ENCODE measurements at regions not wholly inside any gene's neighbourhood (a gene's known extent, or its start where the extent isn't known, plus 50 kb on each side); places are given as distances from the start of the nearest gene placed in this dataset.
A peak's percentile ranks its signal among the peaks of the same experiment; 100 is the strongest.

GRCh38 chr9:111986035-111986556, 89.5 kb downstream of the UGCG start:
- TF ChIP-seq AR (CRISPR knock-in tag; IDR thresholded peaks at IDR 0.05), result no peak
- TF ChIP-seq, protein P1, sequence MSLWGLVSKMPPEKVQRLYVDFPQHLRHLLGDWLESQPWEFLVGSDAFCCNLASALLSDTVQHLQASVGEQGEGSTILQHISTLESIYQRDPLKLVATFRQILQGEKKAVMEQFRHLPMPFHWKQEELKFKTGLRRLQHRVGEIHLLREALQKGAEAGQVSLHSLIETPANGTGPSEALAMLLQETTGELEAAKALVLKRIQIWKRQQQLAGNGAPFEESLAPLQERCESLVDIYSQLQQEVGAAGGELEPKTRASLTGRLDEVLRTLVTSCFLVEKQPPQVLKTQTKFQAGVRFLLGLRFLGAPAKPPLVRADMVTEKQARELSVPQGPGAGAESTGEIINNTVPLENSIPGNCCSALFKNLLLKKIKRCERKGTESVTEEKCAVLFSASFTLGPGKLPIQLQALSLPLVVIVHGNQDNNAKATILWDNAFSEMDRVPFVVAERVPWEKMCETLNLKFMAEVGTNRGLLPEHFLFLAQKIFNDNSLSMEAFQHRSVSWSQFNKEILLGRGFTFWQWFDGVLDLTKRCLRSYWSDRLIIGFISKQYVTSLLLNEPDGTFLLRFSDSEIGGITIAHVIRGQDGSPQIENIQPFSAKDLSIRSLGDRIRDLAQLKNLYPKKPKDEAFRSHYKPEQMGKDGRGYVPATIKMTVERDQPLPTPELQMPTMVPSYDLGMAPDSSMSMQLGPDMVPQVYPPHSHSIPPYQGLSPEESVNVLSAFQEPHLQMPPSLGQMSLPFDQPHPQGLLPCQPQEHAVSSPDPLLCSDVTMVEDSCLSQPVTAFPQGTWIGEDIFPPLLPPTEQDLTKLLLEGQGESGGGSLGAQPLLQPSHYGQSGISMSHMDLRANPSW (CRISPR knock-in tag; conservative IDR thresholded peaks at IDR 0.05; ENCODE audit: low read depth), result no peak
- TF ChIP-seq E2F1 (CRISPR knock-in tag; IDR thresholded peaks at IDR 0.05), result no peak
- TF ChIP-seq OVOL2 (CRISPR knock-in tag; IDR thresholded peaks at IDR 0.05; ENCODE audit: borderline replicate concordance), result no peak
- no peak for TF ChIP-seq ZNF416 (CRISPR knock-in tag; IDR thresholded peaks at IDR 0.05)
- TF ChIP-seq ZNF317 (CRISPR knock-in tag; IDR thresholded peaks at IDR 0.05; ENCODE audit: borderline replicate concordance, low read depth), result no peak
- no peak for TF ChIP-seq ESRRA (CRISPR knock-in tag; IDR thresholded peaks at IDR 0.05; ENCODE audit: borderline replicate concordance)
- no peak for TF ChIP-seq ZNF671 (CRISPR knock-in tag; IDR thresholded peaks at IDR 0.05)
- TF ChIP-seq FOXK1 (CRISPR knock-in tag; IDR thresholded peaks at IDR 0.05), result no peak
- no peak for TF ChIP-seq SP1 (CRISPR knock-in tag; conservative IDR thresholded peaks at IDR 0.05)
- TF ChIP-seq SMAD4 (CRISPR knock-in tag; IDR thresholded peaks at IDR 0.05), result no peak
- TF ChIP-seq RELA (CRISPR knock-in tag; IDR thresholded peaks at IDR 0.05; ENCODE audit: borderline replicate concordance), result no peak
- TF ChIP-seq GABPB1 (CRISPR knock-in tag; IDR thresholded peaks at IDR 0.05), result no peak
- TF ChIP-seq, protein P2, sequence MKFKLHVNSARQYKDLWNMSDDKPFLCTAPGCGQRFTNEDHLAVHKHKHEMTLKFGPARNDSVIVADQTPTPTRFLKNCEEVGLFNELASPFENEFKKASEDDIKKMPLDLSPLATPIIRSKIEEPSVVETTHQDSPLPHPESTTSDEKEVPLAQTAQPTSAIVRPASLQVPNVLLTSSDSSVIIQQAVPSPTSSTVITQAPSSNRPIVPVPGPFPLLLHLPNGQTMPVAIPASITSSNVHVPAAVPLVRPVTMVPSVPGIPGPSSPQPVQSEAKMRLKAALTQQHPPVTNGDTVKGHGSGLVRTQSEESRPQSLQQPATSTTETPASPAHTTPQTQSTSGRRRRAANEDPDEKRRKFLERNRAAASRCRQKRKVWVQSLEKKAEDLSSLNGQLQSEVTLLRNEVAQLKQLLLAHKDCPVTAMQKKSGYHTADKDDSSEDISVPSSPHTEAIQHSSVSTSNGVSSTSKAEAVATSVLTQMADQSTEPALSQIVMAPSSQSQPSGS (CRISPR knock-in tag; IDR thresholded peaks at IDR 0.05; ENCODE audit: borderline replicate concordance, low read depth), result no peak
- TF ChIP-seq HMGA2 (CRISPR knock-in tag; IDR thresholded peaks at IDR 0.05), result no peak
- DNase-seq (ENCODE audit: low spot score) (no peak), ATAC-seq (no peak)
- no peak overlapping the region for H3K4me3 Mint-ChIP-seq
- H3K36me3 Mint-ChIP-seq, result no peaks in the 10 kb centered on the region
- CTCF ChIA-PET, result interaction anchor here (0.6 kb wide), 1 partner anchor 22 kb away, joined by 3 read pairs; no protein-coding TSS in a partner anchor
- peak overlapping the region; percentile 43 for H3K27ac Mint-ChIP-seq
- no peaks in the 10 kb centered on the region for H3K4me1 Mint-ChIP-seq
- H3K27me3 Mint-ChIP-seq (ENCODE audit: low read depth), result no peaks in the 10 kb centered on the region
- no peaks in the 10 kb centered on the region; the same call in 1 of the 2 replicates for H3K9me3 Mint-ChIP-seq
- POLR2A ChIA-PET, result interaction anchor here (0.7 kb wide), 1 partner anchor 183 kb away, joined by 5 read pairs; no protein-coding TSS in a partner anchor
